ENCODE measurements at regions not wholly inside any gene's neighbourhood (a gene's known extent, or its start where the extent isn't known, plus 50 kb on each side); places are given as distances from the start of the nearest gene placed in this dataset.

DNA sequence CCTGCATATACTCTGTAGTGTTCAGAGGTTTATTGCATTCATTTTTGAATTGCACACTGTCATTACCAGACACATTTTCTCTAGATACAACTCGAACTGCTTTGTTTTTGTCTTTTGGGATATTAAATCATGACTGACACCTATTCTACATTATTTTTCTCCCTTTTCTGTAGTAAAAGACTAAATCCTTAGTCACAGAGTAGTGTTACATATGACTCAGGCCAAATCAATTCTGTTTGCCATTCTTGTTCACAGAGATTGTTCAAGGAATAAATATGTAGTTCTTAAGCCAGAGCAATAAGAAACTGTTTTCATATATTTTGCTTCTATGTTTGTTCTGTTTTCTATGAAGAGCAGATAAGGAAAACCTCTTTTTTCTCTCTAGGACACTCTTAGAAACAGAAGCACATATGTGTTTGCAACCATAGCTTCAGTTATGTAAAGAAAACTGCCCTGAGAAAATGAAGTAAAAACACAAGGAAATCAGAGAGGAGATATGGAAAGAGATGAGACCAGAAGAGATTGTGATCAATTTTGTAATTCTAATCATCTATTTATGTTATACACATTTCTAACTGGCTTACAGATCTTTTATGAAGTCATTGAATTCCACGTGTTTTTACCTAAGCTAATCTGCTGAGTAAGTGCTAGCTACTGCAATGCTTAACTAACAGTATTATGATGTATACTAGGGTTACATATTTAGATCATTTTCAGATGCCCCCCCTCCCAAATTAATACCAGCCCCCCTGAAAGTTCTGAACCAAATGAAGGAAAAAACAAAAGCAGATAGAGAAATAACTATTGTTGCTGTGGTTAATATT is 1995.6 kb upstream of the CDH6 start:
- Histone ChIP-seq H3K4me2 (no peak overlapping the region), H3K4me1 (ENCODE audit: control insufficient read depth in 1 of 2, insufficient read depth in 2 of 2, low read depth in 1 of 2, low read length in 1 of 2) (no peaks in the 10 kb centered on the region; a peak in 1 of 4 replicates), H3K27ac (ENCODE audit: low read depth in 2 of 2, low read length in 1 of 2) (no peak overlapping the region), H3K9ac (no peak overlapping the region), H3K27me3 (ENCODE audit: insufficient read depth) (no peaks in the 10 kb centered on the region), H3F3A (replicated peaks; ENCODE audit: insufficient read depth) (no peaks in the 10 kb centered on the region), H3K79me2 (ENCODE audit: insufficient read depth) (no peaks in the 10 kb centered on the region), H3K9me3 (no peaks in the 10 kb centered on the region), H2AFZ (ENCODE audit: low read depth) (no peak overlapping the region), H3K9me2 (no peaks in the 10 kb centered on the region), H4K20me1 (ENCODE audit: insufficient read depth) (no peaks in the 10 kb centered on the region), H3K4me3 (ENCODE audit: low read depth in 2 of 2, low read length in 1 of 2) (no peak overlapping the region), H3K36me3 (replicated peaks in 1 of 2; ENCODE audit: control insufficient read depth in 1 of 2, insufficient read depth in 2 of 2, low read length in 1 of 2) (no peaks in the 10 kb centered on the region)
- 0% methylated on average over 2 of the region's 2 CpGs for WGBS (ENCODE audit: low lambda C conversion rate)
- ChIA-PET CTCF (interaction anchor here (1.0 kb wide), 1 partner anchor 115 kb away, joined by 3 read pairs; no protein-coding TSS in a partner anchor), POLR2A (no interaction called here)
- DNase-seq, result no peak
- no peak for TF ChIP-seq EZH2phosphoT487 (IDR thresholded peaks at IDR 0.05; ENCODE audit: borderline replicate concordance, low read depth)
- TF ChIP-seq FOSL2 (IDR thresholded peaks at IDR 0.05; ENCODE audit: borderline replicate concordance, low read depth), result peak; percentile 10; the same call in 1 of the 2 replicates
- TF ChIP-seq, protein P1, sequence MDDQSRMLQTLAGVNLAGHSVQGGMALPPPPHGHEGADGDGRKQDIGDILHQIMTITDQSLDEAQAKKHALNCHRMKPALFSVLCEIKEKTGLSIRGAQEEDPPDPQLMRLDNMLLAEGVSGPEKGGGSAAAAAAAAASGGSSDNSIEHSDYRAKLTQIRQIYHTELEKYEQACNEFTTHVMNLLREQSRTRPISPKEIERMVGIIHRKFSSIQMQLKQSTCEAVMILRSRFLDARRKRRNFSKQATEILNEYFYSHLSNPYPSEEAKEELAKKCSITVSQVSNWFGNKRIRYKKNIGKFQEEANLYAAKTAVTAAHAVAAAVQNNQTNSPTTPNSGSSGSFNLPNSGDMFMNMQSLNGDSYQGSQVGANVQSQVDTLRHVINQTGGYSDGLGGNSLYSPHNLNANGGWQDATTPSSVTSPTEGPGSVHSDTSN (IDR thresholded peaks at IDR 0.05), result 0 out of 2 replicates have a peak, but pooled peaks have one; percentile 11
- TF ChIP-seq FOXJ3 (CRISPR knock-in tag; IDR thresholded peaks at IDR 0.05), result no peak
- TF ChIP-seq, protein P2, sequence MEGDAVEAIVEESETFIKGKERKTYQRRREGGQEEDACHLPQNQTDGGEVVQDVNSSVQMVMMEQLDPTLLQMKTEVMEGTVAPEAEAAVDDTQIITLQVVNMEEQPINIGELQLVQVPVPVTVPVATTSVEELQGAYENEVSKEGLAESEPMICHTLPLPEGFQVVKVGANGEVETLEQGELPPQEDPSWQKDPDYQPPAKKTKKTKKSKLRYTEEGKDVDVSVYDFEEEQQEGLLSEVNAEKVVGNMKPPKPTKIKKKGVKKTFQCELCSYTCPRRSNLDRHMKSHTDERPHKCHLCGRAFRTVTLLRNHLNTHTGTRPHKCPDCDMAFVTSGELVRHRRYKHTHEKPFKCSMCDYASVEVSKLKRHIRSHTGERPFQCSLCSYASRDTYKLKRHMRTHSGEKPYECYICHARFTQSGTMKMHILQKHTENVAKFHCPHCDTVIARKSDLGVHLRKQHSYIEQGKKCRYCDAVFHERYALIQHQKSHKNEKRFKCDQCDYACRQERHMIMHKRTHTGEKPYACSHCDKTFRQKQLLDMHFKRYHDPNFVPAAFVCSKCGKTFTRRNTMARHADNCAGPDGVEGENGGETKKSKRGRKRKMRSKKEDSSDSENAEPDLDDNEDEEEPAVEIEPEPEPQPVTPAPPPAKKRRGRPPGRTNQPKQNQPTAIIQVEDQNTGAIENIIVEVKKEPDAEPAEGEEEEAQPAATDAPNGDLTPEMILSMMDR (IDR thresholded peaks at IDR 0.05), result no peak
- no peak for TF ChIP-seq TEAD4 (IDR thresholded peaks at IDR 0.05; ENCODE audit: borderline replicate concordance, insufficient read depth)
- 0 out of 2 replicates have a peak, but pooled peaks have one; percentile 3 for TF ChIP-seq JUND (IDR thresholded peaks at IDR 0.05)
- TF ChIP-seq IRF3 (IDR thresholded peaks at IDR 0.05; ENCODE audit: low read depth, low read length), result no peak
- TF ChIP-seq SIN3A (IDR thresholded peaks at IDR 0.05; ENCODE audit: borderline replicate concordance, low read depth, low read length), result no peak

DNA sequence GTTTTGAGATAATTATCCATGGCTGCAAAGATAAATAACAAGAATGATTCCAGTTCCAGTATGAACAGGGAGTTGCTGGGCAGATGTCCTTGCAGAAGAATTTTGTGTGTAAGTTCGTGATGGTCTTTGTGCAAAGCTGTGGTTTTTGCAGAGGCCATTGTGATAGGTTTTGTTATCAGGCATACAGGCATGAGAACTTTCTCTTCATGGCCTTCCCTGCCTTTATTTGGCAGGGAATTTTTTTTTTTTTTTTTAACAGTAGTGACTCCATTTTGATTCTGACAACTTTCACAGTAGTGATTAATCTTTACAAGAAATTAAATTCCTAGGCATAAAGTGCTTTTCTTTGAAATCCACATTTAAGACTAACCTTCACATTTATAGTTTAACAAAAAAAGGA is 1999.5 kb upstream of the CDH6 start:
- H3K9ac ChIP-seq, result no peak overlapping the region
- H3K79me2 ChIP-seq (ENCODE audit: insufficient read depth), result no peaks in the 10 kb centered on the region
- ChIA-PET CTCF (no interaction called here), POLR2A (no interaction called here)
- 11% methylated on average over 1 of the region's 1 CpG for WGBS (ENCODE audit: low lambda C conversion rate)
- H3K27ac ChIP-seq (ENCODE audit: low read depth in 2 of 2, low read length in 1 of 2), result no peak overlapping the region
- H3K9me3 ChIP-seq, result no peaks in the 10 kb centered on the region
- H3K4me3 ChIP-seq (ENCODE audit: low read depth in 2 of 2, low read length in 1 of 2), result no peak overlapping the region
- TF ChIP-seq NFIC (IDR thresholded peaks at IDR 0.05; ENCODE audit: borderline replicate concordance), result no peak
- TF ChIP-seq RXRA (IDR thresholded peaks at IDR 0.05; ENCODE audit: borderline replicate concordance, low read depth), result no peak
- no peak for TF ChIP-seq FOXJ3 (CRISPR knock-in tag; IDR thresholded peaks at IDR 0.05)
- no peak for TF ChIP-seq CHD2 (IDR thresholded peaks at IDR 0.05; ENCODE audit: low read length, partially characterized antibody)
- no peak for TF ChIP-seq TCF12 (IDR thresholded peaks at IDR 0.05)
- TF ChIP-seq RFX5 (IDR thresholded peaks at IDR 0.05; ENCODE audit: low read length), result no peak
- no peak for TF ChIP-seq FOXM1 (IDR thresholded peaks at IDR 0.05; ENCODE audit: low read depth)
- no peak for TF ChIP-seq GABPA (IDR thresholded peaks at IDR 0.05; ENCODE audit: low read depth)
- TF ChIP-seq EZH2phosphoT487 (IDR thresholded peaks at IDR 0.05; ENCODE audit: borderline replicate concordance, low read depth), result no peak
- TF ChIP-seq IRF3 (IDR thresholded peaks at IDR 0.05; ENCODE audit: low read depth, low read length), result no peak
- TF ChIP-seq USF1 (IDR thresholded peaks at IDR 0.05; ENCODE audit: borderline replicate concordance, low read depth), result no peak
- TF ChIP-seq NRF1 (IDR thresholded peaks at IDR 0.05; ENCODE audit: low read depth, low read length), result no peak
- H3F3A ChIP-seq (replicated peaks; ENCODE audit: insufficient read depth), result no peaks in the 10 kb centered on the region
- no peak overlapping the region for H3K4me2 ChIP-seq
- no peaks in the 10 kb centered on the region for H3K9me2 ChIP-seq
- no peak for DNase-seq
- H3K36me3 ChIP-seq (replicated peaks in 1 of 2; ENCODE audit: control insufficient read depth in 1 of 2, insufficient read depth in 2 of 2, low read length in 1 of 2), result no peaks in the 10 kb centered on the region
- no peaks in the 10 kb centered on the region; a peak in 1 of 4 replicates for H3K4me1 ChIP-seq (ENCODE audit: control insufficient read depth in 1 of 2, insufficient read depth in 2 of 2, low read depth in 1 of 2, low read length in 1 of 2)
- H4K20me1 ChIP-seq (ENCODE audit: insufficient read depth), result no peaks in the 10 kb centered on the region
- H2AFZ ChIP-seq (ENCODE audit: low read depth), result no peak overlapping the region
- no peaks in the 10 kb centered on the region for H3K27me3 ChIP-seq (ENCODE audit: insufficient read depth)

All from SK-N-SH (cell line).